Smooth muscle cell (in vitro differentiated cells): ENCODE measurements at regions not wholly inside any gene's neighbourhood (a gene's known extent, or its start where the extent isn't known, plus 50 kb on each side); places are given as distances from the start of the nearest gene placed in this dataset.

ENCODE experiments used
- DNase-seq: peaks from one replicate; lab custom pipeline; 2025; ENCODE audit not compliant: unreplicated experiment; lab: John Stamatoyannopoulos, UW
- H2AFZ ChIP-seq: fragments of 200-600 bp; sonication (generic); 2 replicates; pipeline ENCODE4 v1.6.0; 2016; ENCODE audit warnings: antibody characterized with exemption, low read depth, mild to moderate bottlenecking
- H3F3A ChIP-seq: fragments of 200-600 bp; sonication (generic); 2 replicates; pipeline ENCODE4 v1.6.0; 2017; ENCODE audit warnings: antibody characterized with exemption, low read depth
- H3K27ac ChIP-seq: fragments of 200-600 bp; sonication (generic); 2 replicates; pipeline ENCODE4 v1.5.1; 2016; ENCODE audit warnings: low read depth, mild to moderate bottlenecking
- H3K27me3 ChIP-seq: fragments of 200-600 bp; sonication (generic); 2 replicates; pipeline ENCODE4 v1.6.1; 2016; ENCODE audit warnings: low read depth, mild to moderate bottlenecking
- H3K36me3 ChIP-seq: fragments of 200-600 bp; sonication (generic); 2 replicates; pipeline ENCODE4 v1.5.1; 2016; ENCODE audit warnings: low read depth
- H3K4me1 ChIP-seq: fragments of 200-600 bp; sonication (generic); 2 replicates; pipeline ENCODE4 v1.5.1; 2016; ENCODE audit warnings: low read depth
- H3K4me2 ChIP-seq: fragments of 200-600 bp; sonication (generic); 2 replicates; pipeline ENCODE4 v1.6.0; 2016; ENCODE audit warnings: mild to moderate bottlenecking
- H3K4me3 ChIP-seq: fragments of 200-600 bp; sonication (generic); 2 replicates; pipeline ENCODE4 v1.5.1; 2016; ENCODE audit warnings: mild to moderate bottlenecking
- H3K79me2 ChIP-seq: fragments of 200-600 bp; sonication (generic); 2 replicates; pipeline ENCODE4 v1.6.0; 2016; ENCODE audit warnings: low read depth, mild to moderate bottlenecking
- H3K9ac ChIP-seq: fragments of 200-600 bp; sonication (generic); 2 replicates; pipeline ENCODE4 v1.6.0; 2016; ENCODE audit warnings: low read depth
- H3K9me3 ChIP-seq: fragments of 200-600 bp; sonication (generic); replicated peaks from 2 replicates; pipeline ENCODE4 v1.5.1; 2016; ENCODE audit warnings: low read depth
- H4K20me1 ChIP-seq: fragments of 200-600 bp; sonication (generic); 2 replicates; pipeline ENCODE4 v1.6.0; 2016; ENCODE audit warnings: low read depth
- CTCF ChIP-seq: fragments of 200-600 bp; sonication (generic); IDR thresholded peaks from 2 replicates; pipeline ENCODE4 v1.5.1; 2017; ENCODE audit warnings: borderline replicate concordance, mild to moderate bottlenecking, antibody characterized with exemption; ENCODE audit not compliant: insufficient read depth, poor library complexity, severe bottlenecking
- WGBS: methylation state at CpG from one replicate; pipeline ENCODE4 v1.1.7; 2016; ENCODE audit warnings: low lambda C conversion rate; 5-methylcytosine and 5-hydroxymethylcytosine counted together

- Histone ChIP-seq H2AFZ (no peak overlapping the region), H3K4me1 (no peaks in the 10 kb centered on the region), H3K4me2 (no peak overlapping the region), H3F3A (peaks cover 24% of the 10 kb centered on the region), H3K27ac (no peak overlapping the region), H3K27me3 (no peaks in the 10 kb centered on the region), H4K20me1 (no peaks in the 10 kb centered on the region), H3K36me3 (no peaks in the 10 kb centered on the region), H3K79me2 (no peaks in the 10 kb centered on the region), H3K9me3 (no peaks in the 10 kb centered on the region), H3K9ac (no peak overlapping the region), H3K4me3 (no peak overlapping the region)
- WGBS = 98% methylated on average over 4 of the region's 4 CpGs
- TF ChIP-seq CTCF = no peak
- DNase-seq = no peak
Observed at GRCh38 chr18:10012526-10012925, 98.7 kb downstream of the VAPA start.

GRCh38 chr18:10013621-10014543, 100.1 kb downstream of the VAPA start:
- TF ChIP-seq CTCF = no peak
- no peaks in the 10 kb centered on the region for H3K9me3 ChIP-seq
- 92% methylated on average over 17 of the region's 17 CpGs for WGBS
- no peak overlapping the region for H3K4me3 ChIP-seq
- peaks cover 24% of the 10 kb centered on the region for H3F3A ChIP-seq
- H3K4me2 ChIP-seq = no peak overlapping the region
- DNase-seq = no peak
- H3K4me1 ChIP-seq = no peaks in the 10 kb centered on the region
- no peaks in the 10 kb centered on the region for H4K20me1 ChIP-seq
- no peaks in the 10 kb centered on the region for H3K27me3 ChIP-seq
- H3K9ac ChIP-seq = no peak overlapping the region
- H3K79me2 ChIP-seq = no peaks in the 10 kb centered on the region
- no peaks in the 10 kb centered on the region for H3K36me3 ChIP-seq
- H2AFZ ChIP-seq = no peak overlapping the region
- H3K27ac ChIP-seq = no peak overlapping the region

GRCh38 chr18:10015288-10015701, 101.5 kb downstream of the VAPA start:
- Histone ChIP-seq H3K79me2 (no peaks in the 10 kb centered on the region), H3K9me3 (no peaks in the 10 kb centered on the region), H2AFZ (no peak overlapping the region), H3F3A (peaks cover 24% of the 10 kb centered on the region), H3K9ac (no peak overlapping the region), H3K27me3 (no peaks in the 10 kb centered on the region), H3K4me1 (no peaks in the 10 kb centered on the region), H3K4me3 (no peak overlapping the region), H3K27ac (peak overlapping the region; percentile 84), H3K4me2 (peak overlapping the region; percentile 49), H4K20me1 (no peaks in the 10 kb centered on the region), H3K36me3 (no peaks in the 10 kb centered on the region)
- DNase-seq = no peak
- no peak for TF ChIP-seq CTCF
- WGBS = 4% methylated on average over 9 of the region's 9 CpGs
